ENCODE measurements at regions not wholly inside any gene's neighbourhood (a gene's known extent, or its start where the extent isn't known, plus 50 kb on each side); places are given as distances from the start of the nearest gene placed in this dataset.

DNA sequence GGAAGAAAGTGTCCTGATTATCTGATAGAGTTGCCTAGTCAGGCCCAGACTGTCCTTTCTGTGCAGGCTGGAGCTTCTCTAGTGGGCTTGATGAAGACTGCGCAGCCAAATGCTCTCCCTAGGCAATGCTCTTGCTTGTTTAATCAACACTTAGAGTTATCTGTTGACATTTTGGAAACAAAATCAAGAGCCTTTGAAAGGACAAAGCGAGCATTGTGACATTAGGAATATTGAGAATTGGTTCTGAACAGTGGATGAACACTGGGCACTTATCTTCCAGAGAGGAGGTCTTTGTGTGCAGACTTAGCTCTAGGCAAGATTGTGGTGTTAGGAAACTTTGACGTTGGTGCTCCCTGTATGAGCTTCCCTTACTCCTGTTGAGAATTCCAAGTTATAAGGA, 94.5 kb downstream of the DNTTIP2 start:
- intact Hi-C loops (cut with micrococcal nuclease), result no loop called here
- no peak for DNase-seq
- H3K4me1 Mint-ChIP-seq, result no peaks in the 10 kb centered on the region
- H3K4me3 Mint-ChIP-seq, result no peak overlapping the region
- H3K27ac Mint-ChIP-seq, result no peak overlapping the region
- H3K27me3 Mint-ChIP-seq, result peaks cover 5% of the 10 kb centered on the region
- no peaks in the 10 kb centered on the region for H3K36me3 Mint-ChIP-seq (ENCODE audit: low read depth)
- H3K9me3 Mint-ChIP-seq, result no peaks in the 10 kb centered on the region

DNA sequence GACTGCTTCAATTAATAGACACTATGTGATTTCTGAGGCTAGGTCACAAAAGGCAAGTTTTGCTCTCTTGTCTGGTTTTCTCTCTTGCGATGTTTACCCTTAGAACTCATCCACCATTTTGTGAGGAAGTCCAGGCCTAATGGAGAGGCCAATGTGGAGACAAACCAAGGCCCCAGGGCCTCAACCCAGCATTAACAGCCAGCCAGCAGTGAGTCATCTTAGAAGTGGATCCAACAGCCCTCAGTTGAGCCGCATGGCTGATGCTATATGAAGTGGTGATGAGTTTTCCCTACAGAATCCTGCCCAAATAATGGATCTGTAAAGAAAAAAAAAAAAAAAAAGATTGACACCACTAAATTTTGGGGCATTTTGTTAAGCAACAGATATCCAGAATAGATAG, 95.1 kb downstream of the DNTTIP2 start:
- no peaks in the 10 kb centered on the region for H3K9me3 Mint-ChIP-seq
- no peak overlapping the region for H3K27ac Mint-ChIP-seq
- intact Hi-C loops (cut with micrococcal nuclease), result no loop called here
- H3K27me3 Mint-ChIP-seq, result peaks cover 6% of the 10 kb centered on the region
- H3K36me3 Mint-ChIP-seq (ENCODE audit: low read depth), result no peaks in the 10 kb centered on the region
- H3K4me1 Mint-ChIP-seq, result no peaks in the 10 kb centered on the region
- no peak for DNase-seq
- no peak overlapping the region for H3K4me3 Mint-ChIP-seq

DNA sequence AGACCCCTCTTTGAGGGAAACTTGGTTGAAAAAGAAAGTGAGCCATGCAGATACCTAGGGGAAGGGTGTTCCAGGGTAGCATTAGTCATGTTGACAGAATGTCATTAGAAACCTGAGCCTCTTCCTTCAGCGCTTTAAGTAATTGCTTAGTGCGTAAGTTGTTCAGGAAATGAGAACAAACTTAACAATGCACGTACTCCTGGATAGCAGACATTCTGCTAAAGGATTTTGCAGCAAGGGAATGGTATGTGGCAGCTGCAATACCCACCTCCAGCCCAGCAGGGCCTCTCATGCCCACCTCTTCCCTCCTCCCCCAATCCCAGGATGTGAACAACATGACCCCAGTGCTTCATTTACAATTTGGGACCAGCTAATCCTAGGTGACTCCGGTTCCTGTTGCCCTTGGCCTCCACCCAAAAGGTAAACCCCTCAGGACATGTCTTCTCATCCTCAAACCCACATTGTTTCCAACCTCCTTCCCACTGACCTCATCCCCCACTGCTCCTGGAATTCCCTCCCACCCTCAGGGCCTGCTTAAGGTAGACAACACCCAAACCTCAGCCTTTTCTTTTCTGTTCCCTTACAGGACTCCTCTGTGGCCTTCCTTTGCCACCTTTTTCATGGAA, 98.0 kb upstream of the BCAR3 start:
- intact Hi-C loops (cut with micrococcal nuclease), result loop anchor here (2.0 kb wide), 1 partner anchor 25 kb away; no protein-coding TSS in a partner anchor
- H3K27ac Mint-ChIP-seq, result no peak overlapping the region
- H3K27me3 Mint-ChIP-seq, result peaks cover 16% of the 10 kb centered on the region
- no peaks in the 10 kb centered on the region for H3K4me1 Mint-ChIP-seq
- no peaks in the 10 kb centered on the region for H3K9me3 Mint-ChIP-seq
- no peak for DNase-seq
- no peaks in the 10 kb centered on the region for H3K36me3 Mint-ChIP-seq (ENCODE audit: low read depth)
- no peak overlapping the region for H3K4me3 Mint-ChIP-seq

DNA sequence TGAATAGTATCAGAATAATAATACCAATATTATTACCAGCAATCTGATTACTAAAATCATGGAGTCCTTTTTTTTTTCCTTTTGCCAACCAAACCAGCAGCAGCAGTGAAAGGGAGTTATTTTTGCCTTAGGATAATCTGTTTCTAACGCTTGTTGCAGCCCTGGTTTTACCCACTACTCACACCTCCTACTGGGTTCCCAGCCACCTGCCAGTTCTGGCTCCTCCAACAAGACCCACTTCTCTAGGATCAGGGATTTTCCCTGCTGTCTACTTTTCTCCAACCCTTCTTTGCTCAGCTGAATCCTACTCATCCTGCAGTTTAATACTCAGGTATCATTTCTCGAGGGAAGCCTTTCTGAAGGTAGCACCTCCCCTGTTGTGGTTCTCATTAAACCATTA, 96.8 kb upstream of the BCAR3 start:
- intact Hi-C loops (cut with micrococcal nuclease), result no loop called here
- peaks cover 20% of the 10 kb centered on the region for H3K27me3 Mint-ChIP-seq
- H3K4me1 Mint-ChIP-seq, result no peaks in the 10 kb centered on the region
- H3K9me3 Mint-ChIP-seq, result no peaks in the 10 kb centered on the region
- no peak overlapping the region for H3K27ac Mint-ChIP-seq
- H3K36me3 Mint-ChIP-seq (ENCODE audit: low read depth), result no peaks in the 10 kb centered on the region
- no peak overlapping the region for H3K4me3 Mint-ChIP-seq
- DNase-seq, result no peak

DNA sequence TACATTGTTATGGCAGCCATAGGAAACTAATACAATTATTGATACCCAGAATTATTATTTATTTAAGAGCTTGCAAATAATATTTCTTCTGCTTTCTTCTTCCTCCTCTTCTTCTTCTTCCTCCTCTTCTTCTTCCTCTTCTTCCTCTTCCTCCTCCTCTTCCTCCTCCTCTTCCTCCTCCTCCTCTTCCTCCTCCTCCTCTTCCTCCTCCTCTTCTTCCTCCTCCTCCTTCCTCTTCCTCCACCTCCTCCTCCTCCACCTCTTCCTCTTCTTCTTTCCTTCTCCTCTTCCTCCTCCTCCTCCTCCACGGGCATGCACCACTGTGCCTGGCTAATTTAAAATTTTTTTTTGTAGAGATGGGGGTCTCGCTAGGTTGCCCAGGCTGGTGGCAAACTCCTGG, 95.6 kb upstream of the BCAR3 start:
- Mint-ChIP-seq H3K27ac (no peak overlapping the region), H3K27me3 (peaks cover 22% of the 10 kb centered on the region), H3K4me3 (no peak overlapping the region), H3K36me3 (ENCODE audit: low read depth) (no peaks in the 10 kb centered on the region), H3K9me3 (no peaks in the 10 kb centered on the region), H3K4me1 (no peaks in the 10 kb centered on the region)
- no peak for DNase-seq
- intact Hi-C loops (cut with micrococcal nuclease), result no loop called here

DNA sequence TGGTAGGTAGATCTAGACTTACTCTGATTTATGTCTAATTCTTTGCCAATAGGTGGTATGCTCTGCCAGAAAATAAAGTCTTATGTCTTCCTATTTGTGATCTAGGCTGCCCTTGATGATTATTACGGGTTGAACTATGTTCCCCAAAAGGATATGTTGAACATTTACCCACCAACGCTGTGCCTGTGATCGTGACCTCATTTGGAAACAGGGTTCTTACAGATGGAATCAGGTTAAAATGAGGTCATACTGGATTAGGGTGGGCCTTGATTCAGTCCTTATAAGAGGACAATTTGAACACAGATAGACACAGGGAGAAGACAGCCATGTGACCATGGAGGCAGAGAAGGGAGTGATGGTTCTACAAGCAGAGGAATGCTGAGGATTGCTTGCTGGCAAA, 95.1 kb upstream of the BCAR3 start:
- Mint-ChIP-seq H3K4me3 (no peak overlapping the region), H3K27me3 (peaks cover 26% of the 10 kb centered on the region)

DNA sequence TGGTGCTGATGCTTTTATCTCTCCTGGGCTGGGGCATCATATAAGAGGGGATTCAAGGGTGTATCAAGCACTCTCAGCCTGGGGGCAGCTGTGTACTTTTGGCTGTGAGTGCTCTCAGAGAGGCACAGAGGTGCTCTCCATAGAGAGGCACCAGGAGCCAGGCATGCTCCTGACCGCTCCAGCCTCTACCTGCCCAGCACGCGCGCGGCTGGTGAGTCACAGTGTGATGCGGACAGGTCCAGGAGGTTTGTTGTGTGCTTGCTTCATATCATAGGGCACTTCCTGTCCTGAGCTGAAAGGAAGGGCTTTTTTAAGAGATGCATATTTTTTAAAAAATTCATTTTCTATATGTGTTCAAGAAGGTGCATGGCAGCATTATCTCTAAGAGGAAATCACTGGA, 93.6 kb upstream of the BCAR3 start:
- DNase-seq, result no peak
- Mint-ChIP-seq H3K27me3 (peaks cover 26% of the 10 kb centered on the region), H3K27ac (no peak overlapping the region), H3K9me3 (no peaks in the 10 kb centered on the region), H3K4me1 (no peaks in the 10 kb centered on the region), H3K36me3 (ENCODE audit: low read depth) (no peaks in the 10 kb centered on the region), H3K4me3 (no peak overlapping the region)
- intact Hi-C loops (cut with micrococcal nuclease), result no loop called here

More for the DNA sequence above, 95.1 kb upstream of the BCAR3 start:
- Mint-ChIP-seq H3K27ac (no peak overlapping the region), H3K9me3 (no peaks in the 10 kb centered on the region), H3K36me3 (ENCODE audit: low read depth) (no peaks in the 10 kb centered on the region), H3K4me1 (no peaks in the 10 kb centered on the region)
- DNase-seq, result no peak
- intact Hi-C loops (cut with micrococcal nuclease), result no loop called here

DNA sequence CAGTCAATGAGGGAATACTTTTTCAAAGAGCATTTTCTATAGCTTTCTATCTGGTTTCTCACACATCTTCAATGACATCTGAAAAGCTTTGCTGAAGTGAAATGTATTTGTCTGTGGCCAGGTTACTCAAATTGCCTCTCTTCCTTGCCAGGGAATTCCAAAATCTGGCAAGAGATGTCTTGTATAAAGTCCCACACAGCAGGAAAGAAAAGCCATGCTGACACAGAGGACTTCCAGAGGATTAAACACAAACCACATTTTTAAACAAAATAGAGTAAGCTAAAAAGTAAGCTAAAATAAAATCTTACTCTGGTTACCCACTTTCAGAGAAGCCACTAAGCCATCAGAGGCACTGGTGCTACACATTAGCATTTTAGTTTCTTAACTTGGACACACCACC, 93.1 kb upstream of the BCAR3 start:
- intact Hi-C loops (cut with micrococcal nuclease), result no loop called here
- H3K27me3 Mint-ChIP-seq, result peaks cover 29% of the 10 kb centered on the region
- no peaks in the 10 kb centered on the region for H3K36me3 Mint-ChIP-seq (ENCODE audit: low read depth)
- no peaks in the 10 kb centered on the region for H3K9me3 Mint-ChIP-seq
- H3K27ac Mint-ChIP-seq, result no peak overlapping the region
- DNase-seq, result no peak
- H3K4me3 Mint-ChIP-seq, result no peak overlapping the region
- H3K4me1 Mint-ChIP-seq, result no peaks in the 10 kb centered on the region

DNA sequence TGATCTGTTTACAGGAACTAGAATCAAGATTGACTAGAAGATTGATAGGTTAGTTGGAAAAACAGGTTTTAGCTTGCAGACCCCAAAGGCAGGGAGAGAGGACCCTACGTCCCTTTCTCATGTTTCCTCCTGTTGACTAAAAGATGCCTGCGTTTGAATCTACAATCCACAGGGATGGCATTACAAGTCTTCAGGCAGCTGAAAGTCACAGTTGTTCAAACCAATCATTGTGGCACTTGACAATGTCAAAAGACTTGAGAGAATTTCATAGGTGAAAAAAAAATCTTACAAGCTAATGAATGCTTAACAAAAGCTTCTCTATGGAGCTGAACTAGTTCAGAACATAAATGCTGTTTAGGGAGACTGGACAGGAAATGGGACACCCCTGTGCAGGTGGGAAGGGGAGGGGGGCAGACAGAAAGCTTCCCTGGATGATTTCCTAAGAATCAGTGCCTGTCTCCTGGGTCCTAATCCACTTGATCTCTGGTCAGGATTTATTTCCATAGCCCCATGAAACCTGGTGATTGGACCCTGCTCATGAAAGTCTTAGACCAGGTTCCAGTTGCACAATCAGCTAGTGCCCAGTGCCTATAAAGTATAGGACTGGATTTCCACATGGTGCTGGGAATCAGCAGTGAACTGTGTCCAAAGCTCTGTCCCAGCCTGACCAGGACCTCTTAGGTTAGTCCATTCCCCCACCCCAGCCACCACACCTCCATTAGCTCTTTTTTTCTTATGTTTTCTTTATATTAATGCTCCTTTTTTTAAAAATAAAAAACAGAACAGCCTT, 91.6 kb upstream of the BCAR3 start:
- Mint-ChIP-seq H3K9me3 (no peaks in the 10 kb centered on the region), H3K4me3 (no peak overlapping the region), H3K36me3 (ENCODE audit: low read depth) (no peaks in the 10 kb centered on the region), H3K27me3 (peaks cover 26% of the 10 kb centered on the region), H3K4me1 (peaks cover 2% of the 10 kb centered on the region), H3K27ac (no peak overlapping the region)
- intact Hi-C loops (cut with micrococcal nuclease), result no loop called here
- no peak for DNase-seq

DNA sequence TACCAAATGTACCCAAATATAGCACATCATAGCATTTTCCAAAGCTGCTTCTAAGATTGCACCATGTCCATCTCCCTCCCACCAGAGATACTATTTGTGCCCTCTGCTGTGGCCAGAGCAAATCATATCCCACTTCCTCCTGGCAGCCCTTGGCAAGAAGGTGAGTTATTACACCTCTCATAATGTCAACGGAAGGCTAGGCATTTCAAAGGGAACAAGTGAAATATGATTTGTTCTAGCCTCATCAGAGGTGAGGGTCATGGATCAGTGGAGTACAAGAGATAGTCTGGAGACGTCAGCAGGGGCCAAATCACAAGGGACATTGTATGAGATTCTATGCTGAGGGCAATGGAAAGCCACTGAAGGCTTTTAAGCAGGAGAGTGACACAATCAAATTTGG, 90.2 kb upstream of the BCAR3 start:
- Mint-ChIP-seq H3K9me3 (no peaks in the 10 kb centered on the region), H3K4me1 (peaks cover 5% of the 10 kb centered on the region), H3K27me3 (peaks cover 26% of the 10 kb centered on the region), H3K27ac (no peak overlapping the region), H3K36me3 (ENCODE audit: low read depth) (no peaks in the 10 kb centered on the region), H3K4me3 (no peak overlapping the region)
- intact Hi-C loops (cut with micrococcal nuclease), result no loop called here
- DNase-seq, result no peak

DNA sequence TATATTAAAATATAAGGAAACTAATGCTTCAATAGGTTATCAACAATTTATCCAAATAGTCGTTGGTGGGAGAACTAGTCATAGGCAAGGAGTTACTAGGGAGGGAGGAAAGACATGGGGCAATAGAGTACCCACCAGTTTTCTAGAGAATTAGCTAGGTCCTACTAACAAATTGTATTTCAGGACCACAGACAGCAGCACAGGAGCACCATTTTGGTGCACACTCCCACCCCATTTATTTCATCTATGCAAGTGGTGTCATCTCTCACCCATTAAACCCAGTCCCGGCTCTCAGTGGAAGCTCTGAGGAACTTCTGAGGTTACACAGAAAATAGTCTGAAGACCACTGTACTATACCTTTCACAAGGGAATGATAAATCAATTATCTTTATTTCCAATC, 89.0 kb upstream of the BCAR3 start:
- intact Hi-C loops (cut with micrococcal nuclease), result no loop called here
- no peak overlapping the region for H3K27ac Mint-ChIP-seq
- no peaks in the 10 kb centered on the region for H3K9me3 Mint-ChIP-seq
- no peak overlapping the region for H3K4me3 Mint-ChIP-seq
- peaks cover 23% of the 10 kb centered on the region for H3K27me3 Mint-ChIP-seq
- DNase-seq, result no peak
- peaks cover 5% of the 10 kb centered on the region for H3K4me1 Mint-ChIP-seq
- no peaks in the 10 kb centered on the region for H3K36me3 Mint-ChIP-seq (ENCODE audit: low read depth)

DNA sequence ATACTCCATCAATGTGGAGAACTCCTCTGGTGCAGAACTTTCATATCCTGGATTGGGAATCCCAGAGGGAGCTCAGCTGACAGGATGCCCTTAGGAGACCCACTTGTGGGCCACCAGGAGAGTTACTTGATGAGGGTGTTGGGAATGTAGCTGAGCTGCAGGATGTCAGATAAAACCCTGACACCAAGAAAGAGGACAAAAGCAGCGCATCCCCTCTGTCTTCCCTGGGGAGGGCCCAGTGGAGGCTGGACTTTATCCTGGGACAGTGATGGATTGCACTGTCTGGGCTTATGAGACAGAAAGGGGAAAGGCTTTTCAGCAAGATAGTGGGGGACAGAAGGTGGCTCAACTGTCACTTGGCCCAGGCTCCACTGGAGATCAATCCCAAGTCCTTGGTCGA, 88.1 kb upstream of the BCAR3 start:
- no peak overlapping the region for H3K4me3 Mint-ChIP-seq
- no peaks in the 10 kb centered on the region for H3K36me3 Mint-ChIP-seq (ENCODE audit: low read depth)
- H3K27ac Mint-ChIP-seq, result no peak overlapping the region
- H3K4me1 Mint-ChIP-seq, result peaks cover 5% of the 10 kb centered on the region
- no peaks in the 10 kb centered on the region for H3K9me3 Mint-ChIP-seq
- H3K27me3 Mint-ChIP-seq, result peaks cover 17% of the 10 kb centered on the region
- intact Hi-C loops (cut with micrococcal nuclease), result no loop called here
- DNase-seq, result no peak

DNA sequence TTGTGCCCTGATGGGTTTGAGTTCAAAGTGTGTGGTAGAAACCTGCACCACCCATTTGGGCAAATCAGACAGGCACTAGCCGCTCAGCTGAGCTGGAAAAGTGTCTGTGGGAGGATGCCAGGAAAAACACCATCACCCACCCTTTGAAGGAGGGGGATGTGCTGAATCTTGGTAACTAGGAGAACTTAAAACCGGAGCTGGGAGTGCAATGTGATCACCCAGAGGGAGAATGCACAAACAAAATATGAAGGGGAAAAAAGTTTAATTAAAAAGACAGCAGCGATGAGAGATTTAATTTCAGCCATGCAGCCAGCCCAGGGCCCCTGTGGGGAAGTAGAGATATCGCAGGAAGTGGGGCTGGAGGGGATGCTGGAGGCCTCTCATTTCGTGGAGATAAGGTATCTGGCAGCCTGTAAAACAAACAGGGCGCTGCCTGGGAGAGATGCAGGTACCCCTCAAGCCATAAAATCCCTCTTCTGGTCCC, 86.8 kb upstream of the BCAR3 start:
- Mint-ChIP-seq H3K27me3 (peaks cover 14% of the 10 kb centered on the region), H3K27ac (no peak overlapping the region), H3K4me3 (no peak overlapping the region), H3K4me1 (peaks cover 8% of the 10 kb centered on the region), H3K9me3 (no peaks in the 10 kb centered on the region), H3K36me3 (ENCODE audit: low read depth) (no peaks in the 10 kb centered on the region)
- intact Hi-C loops (cut with micrococcal nuclease), result no loop called here
- no peak for DNase-seq

DNA sequence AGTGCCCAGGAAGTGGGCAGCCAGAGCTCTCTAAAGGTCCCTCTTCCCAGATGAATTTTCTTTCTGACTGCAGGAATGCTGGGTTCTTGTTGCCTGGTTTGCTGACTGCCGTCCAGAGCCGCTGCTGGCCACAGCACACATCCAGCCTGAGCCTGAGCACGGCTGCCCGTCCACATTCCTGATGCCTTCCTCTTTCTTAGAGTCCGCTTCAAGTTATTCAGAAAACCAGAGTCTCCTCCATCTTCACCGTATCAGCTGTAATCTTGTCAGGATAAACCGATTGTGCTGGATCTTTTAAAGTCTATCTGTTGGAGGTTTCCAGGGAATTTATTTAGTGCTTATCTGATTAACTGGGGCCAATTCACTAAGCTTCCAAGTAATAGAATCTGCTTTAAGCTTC, 84.8 kb upstream of the BCAR3 start:
- H3K36me3 Mint-ChIP-seq (ENCODE audit: low read depth), result no peaks in the 10 kb centered on the region
- H3K4me1 Mint-ChIP-seq, result peaks cover 12% of the 10 kb centered on the region
- H3K27me3 Mint-ChIP-seq, result peaks cover 5% of the 10 kb centered on the region
- no peak overlapping the region for H3K4me3 Mint-ChIP-seq
- no peak for DNase-seq
- intact Hi-C loops (cut with micrococcal nuclease), result no loop called here
- H3K27ac Mint-ChIP-seq, result no peak overlapping the region
- no peaks in the 10 kb centered on the region for H3K9me3 Mint-ChIP-seq
